IMR-90 (cell line): ENCODE measurements at regions not wholly inside any gene's neighbourhood (a gene's known extent, or its start where the extent isn't known, plus 50 kb on each side); places are given as distances from the start of the nearest gene placed in this dataset.
A peak's percentile ranks its signal among the peaks of the same experiment; 100 is the strongest.

ENCODE experiments used
- ATAC-seq: fragments of 200-7000 bp; cut with Tn5 transposase; 2 replicates; pipeline ENCODE4 v1.9.1; 2020; ENCODE audit warnings: low read depth, mild to moderate bottlenecking, moderate library complexity
- BruUV-seq: library from RNA; stranded (reverse); fragments of 400-500 nt; replicated peaks from 2 replicates; lab custom pipeline; 2021; lab: Mats Ljungman, UMichigan
- CTCF ChIA-PET: fragments of 300-600 bp; formaldehyde crosslinking; extraction: SDS; loops from one replicate; lab custom pipeline; 2021; ENCODE audit warnings: antibody characterized with exemption; lab: Yijun Ruan, JAX
- POLR2A ChIA-PET: fragments of 300-600 bp; sonication (Branson Sonifier 250); formaldehyde crosslinking; loops from one replicate; lab custom pipeline; 2022; ENCODE audit warnings: antibody characterized with exemption; ENCODE audit not compliant: unreplicated experiment; lab: Charles Lee
- DNase-seq: peaks from one replicate; pipeline ENCODE4 v3.0.0; 2013
- H2AFZ ChIP-seq: replicated peaks from 2 replicates; pipeline ENCODE3; 2013; ENCODE audit warnings: low read length, mild to moderate bottlenecking; ENCODE audit not compliant: poor library complexity
- H2AK5ac ChIP-seq: 2 replicates; pipeline ENCODE4 v1.6.1; 2013; ENCODE audit warnings: low read depth, low read length, inconsistent platforms
- H2AK9ac ChIP-seq: replicated peaks from 2 replicates; pipeline ENCODE3; 2013; ENCODE audit warnings: mild to moderate bottlenecking, low read depth, low read length, moderate library complexity; ENCODE audit not compliant: poor library complexity
- H2BK120ac ChIP-seq: 2 replicates; pipeline ENCODE4 v1.6.1; 2013; ENCODE audit warnings: low read depth, low read length, inconsistent platforms
- H2BK15ac ChIP-seq: 3 replicates; pipeline ENCODE4 v1.6.1; 2013; ENCODE audit warnings: low read depth, low read length, inconsistent platforms
- H2BK20ac ChIP-seq: 2 replicates; pipeline ENCODE4 v1.6.1; 2013; ENCODE audit warnings: low read depth, mild to moderate bottlenecking, inconsistent platforms, low read length, moderate library complexity
- H2BK5ac ChIP-seq: 2 replicates; pipeline ENCODE4 v1.6.1; 2013; ENCODE audit warnings: mild to moderate bottlenecking, low read depth, low read length, inconsistent platforms; ENCODE audit not compliant: poor library complexity, severe bottlenecking
- H3K14ac ChIP-seq: replicated peaks from 2 replicates; pipeline ENCODE4 v1.6.1; 2013; ENCODE audit warnings: low read depth, low read length, inconsistent platforms
- H3K18ac ChIP-seq: 2 replicates; pipeline ENCODE4 v1.6.1; 2013; ENCODE audit warnings: low read depth, low read length, control low read depth
- H3K23ac ChIP-seq: 2 replicates; pipeline ENCODE4 v1.6.1; 2013; ENCODE audit warnings: low read depth, low read length, inconsistent platforms
- H3K27ac ChIP-seq: 2 replicates; pipeline ENCODE4 v1.5.1; 2013; ENCODE audit warnings: mild to moderate bottlenecking, control low read depth, low read length; ENCODE audit not compliant: insufficient read depth
- H3K27me3 ChIP-seq: 2 replicates; pipeline ENCODE4 v1.6.1; 2013; ENCODE audit warnings: low read length; ENCODE audit not compliant: control insufficient read depth, insufficient read depth
- H3K36me3 ChIP-seq: 2 replicates; pipeline ENCODE4 v1.6.1; 2013; ENCODE audit warnings: low read length, mixed read lengths; ENCODE audit not compliant: control insufficient read depth, insufficient read depth
- H3K4ac ChIP-seq: 2 replicates; pipeline ENCODE4 v1.6.1; 2013; ENCODE audit warnings: low read depth, low read length, inconsistent platforms
- H3K4me1 ChIP-seq: 2 replicates; pipeline ENCODE4 v1.6.1; 2013; ENCODE audit warnings: low read length, mixed read lengths; ENCODE audit not compliant: control insufficient read depth, insufficient read depth
- H3K4me2 ChIP-seq: 2 replicates; pipeline ENCODE4 v1.6.1; 2013; ENCODE audit warnings: low read depth, mild to moderate bottlenecking, control low read depth, low read length, moderate library complexity
- H3K4me3 ChIP-seq: 2 replicates; pipeline ENCODE4 v1.5.1; 2013; ENCODE audit warnings: low read depth, mild to moderate bottlenecking, control low read depth, low read length, moderate library complexity; ENCODE audit not compliant: insufficient read depth
- H3K56ac ChIP-seq: 2 replicates; pipeline ENCODE4 v1.6.1; 2013; ENCODE audit warnings: low read length, inconsistent platforms; ENCODE audit not compliant: insufficient read depth; ENCODE audit errors: extremely low read depth
- H3K79me1 ChIP-seq, 2 experiments: 2 replicates each; pipeline ENCODE4 v1.6.1; 2013; ENCODE audit warnings: low read length in 2 of 2, inconsistent platforms in 1 of 2, low read depth in 1 of 2
- H3K9ac ChIP-seq: 2 replicates; pipeline ENCODE4 v1.6.1; 2013; ENCODE audit warnings: low read depth, low read length, control low read depth
- H3K9me1 ChIP-seq: 2 replicates; pipeline ENCODE4 v1.6.1; 2013; ENCODE audit warnings: low read length, inconsistent platforms; ENCODE audit not compliant: insufficient read depth
- H3K9me3 ChIP-seq: 2 replicates; pipeline ENCODE4 v1.6.1; 2013; ENCODE audit warnings: low read length; ENCODE audit not compliant: control insufficient read depth, insufficient read depth
- H4K20me1 ChIP-seq: 2 replicates; pipeline ENCODE4 v1.6.1; 2013; ENCODE audit warnings: low read length, inconsistent platforms; ENCODE audit not compliant: insufficient read depth
- H4K5ac ChIP-seq: 2 replicates; pipeline ENCODE4 v1.6.1; 2013; ENCODE audit warnings: mild to moderate bottlenecking, low read depth, low read length, control low read depth
- H4K8ac ChIP-seq, 2 experiments: 2 replicates each; pipeline ENCODE4 v1.6.1; 2013; ENCODE audit warnings: low read depth in 2 of 2, low read length in 2 of 2, control low read depth in 1 of 2, inconsistent platforms in 1 of 2
- H4K91ac ChIP-seq: 2 replicates; pipeline ENCODE4 v1.6.1; 2013; ENCODE audit warnings: low read depth, low read length, inconsistent platforms; ENCODE audit not compliant: insufficient read depth
- BHLHE40 ChIP-seq: fragments of 150-350 bp; IDR thresholded peaks from 2 replicates; pipeline ENCODE4 v1.6.1; 2016; ENCODE audit warnings: mild to moderate bottlenecking, low read depth, low read length
- CEBPB ChIP-seq: IDR thresholded peaks from 2 replicates; pipeline ENCODE4 v1.6.1; 2012; ENCODE audit warnings: low read depth, low read length, improper control_type of control experiment
- CHD1 ChIP-seq: IDR thresholded peaks from 2 replicates; pipeline ENCODE4 v1.6.1; 2012; ENCODE audit warnings: low read depth, low read length, improper control_type of control experiment
- CTCF ChIP-seq: conservative IDR thresholded peaks from 2 replicates; pipeline ENCODE4 v1.5.1; 2012; ENCODE audit warnings: mild to moderate bottlenecking, low read depth, low read length, improper control_type of control experiment
- FOS ChIP-seq: fragments of 150-350 bp; IDR thresholded peaks from 2 replicates; pipeline ENCODE4 v1.6.1; 2016; ENCODE audit warnings: low read depth, low read length
- MAFK ChIP-seq: IDR thresholded peaks from 2 replicates; pipeline ENCODE4 v1.6.1; 2012; ENCODE audit warnings: low read depth, low read length, improper control_type of control experiment
- MAZ ChIP-seq: IDR thresholded peaks from 2 replicates; pipeline ENCODE4 v1.6.1; 2012; ENCODE audit warnings: low read depth, mild to moderate bottlenecking, low read length, improper control_type of control experiment, moderate library complexity, borderline replicate concordance
- MXI1 ChIP-seq: IDR thresholded peaks from 2 replicates; pipeline ENCODE4 v1.6.1; 2012; ENCODE audit warnings: low read depth, mild to moderate bottlenecking, low read length, moderate library complexity, borderline replicate concordance
- NFE2L2 ChIP-seq: fragments of 150-350 bp; IDR thresholded peaks from 2 replicates; pipeline ENCODE4 v1.6.1; 2016; ENCODE audit warnings: low read depth, mild to moderate bottlenecking, low read length
- POLR2A ChIP-seq: IDR thresholded peaks from 2 replicates; pipeline ENCODE4 v1.6.1; 2012; ENCODE audit warnings: mild to moderate bottlenecking, low read depth, low read length
- RAD21 ChIP-seq: IDR thresholded peaks from 2 replicates; pipeline ENCODE4 v1.6.1; 2012; ENCODE audit warnings: low read length, improper control_type of control experiment
- RCOR1 ChIP-seq: IDR thresholded peaks from 2 replicates; pipeline ENCODE4 v1.6.1; 2012; ENCODE audit warnings: mild to moderate bottlenecking, low read length, improper control_type of control experiment; ENCODE audit not compliant: insufficient replicate concordance
- RFX5 ChIP-seq: IDR thresholded peaks from 2 replicates; pipeline ENCODE4 v1.8.0; 2012; ENCODE audit warnings: low read depth, mild to moderate bottlenecking, low read length, moderate library complexity
- SMC3 ChIP-seq: fragments of 150-350 bp; IDR thresholded peaks from 2 replicates; pipeline ENCODE4 v1.6.1; 2016; ENCODE audit warnings: low read depth, mild to moderate bottlenecking, antibody characterized with exemption, low read length, moderate library complexity
- WGBS, 2 experiments: methylation state at CpG; one replicate each; pipeline versions ENCODE4 v1.1.5 to v1.1.7; 2013; ENCODE audit warnings: missing lambda C conversion rate in 2 of 2; ENCODE audit not compliant: insufficient read length in 1 of 2; ENCODE audit errors: extremely low coverage in 2 of 2; 5-methylcytosine and 5-hydroxymethylcytosine counted together
- dilution Hi-C: fragments of 300-500 bp; cut with HindIII; formaldehyde crosslinking; loops from one replicate; pipeline ENCODE4 v1.14.3; 2018; ENCODE audit warnings: low sequenced_read_pairs; ENCODE audit not compliant: unreplicated experiment
- in situ Hi-C: fragments of 300-500 bp; cut with MboI; formaldehyde crosslinking; loops from 3 replicates; pipeline ENCODE4 v1.14.3; 2019; ENCODE audit warnings: low sequenced_read_pairs, inconsistent platforms, mixed read lengths
- intact Hi-C: fragments of 100-400 bp; cut with micrococcal nuclease; formaldehyde crosslinking; loops from 2 replicates; pipeline ENCODE4 v1.10.0; 2022
- TF ChIP-seq, protein P1 (sequence below): fragments of 150-350 bp; IDR thresholded peaks from 2 replicates; pipeline ENCODE4 v1.6.1; 2017; ENCODE audit warnings: mild to moderate bottlenecking, antibody characterized with exemption, low read length, low read depth
- TF ChIP-seq, protein P2 (sequence below): fragments of 150-350 bp; IDR thresholded peaks from 2 replicates; pipeline ENCODE4 v1.6.1; 2016; ENCODE audit warnings: low read depth, mild to moderate bottlenecking, low read length, moderate library complexity, borderline replicate concordance

GRCh38 chr1:221812905-221813597 is 71.2 kb upstream of the DUSP10 start:
- DNase-seq: no peak
- POLR2A ChIA-PET: no interaction called here
- Histone ChIP-seq H3K9me1 (peaks cover 3% of the 10 kb centered on the region), H3K4me1 (peaks cover 10% of the 10 kb centered on the region), H3K27me3 (no peaks in the 10 kb centered on the region), H2BK20ac (peak overlapping the region; percentile 58; the same call in 1 of the 2 replicates), H4K5ac (no peak overlapping the region), H3K23ac (no peak overlapping the region), H3K4me3 (no peak overlapping the region), H3K9me3 (no peaks in the 10 kb centered on the region), H3K4me2 (no peak overlapping the region), H2BK15ac (peak overlapping the region; percentile 72; the same call in 1 of the 3 replicates), H2AK9ac (no peak overlapping the region), H4K8ac (no peak overlapping the region), H3K14ac (no peak overlapping the region), H3K79me1 (peaks cover 0 to 5% of the 10 kb centered on the region in 2 experiments; a peak in 1 of 4 replicates), H2AFZ (no peak overlapping the region), H3K56ac (no peak overlapping the region), H4K20me1 (no peaks in the 10 kb centered on the region), H3K4ac (peak overlapping the region; percentile 54; the same call in 1 of the 2 replicates), H3K9ac (no peak overlapping the region), H3K36me3 (no peaks in the 10 kb centered on the region), H4K91ac (no peak overlapping the region; the same call in 1 of the 2 replicates), H3K27ac (no peak overlapping the region), H2BK5ac (no peak overlapping the region), H2AK5ac (peak overlapping the region; percentile 57; the same call in 1 of the 2 replicates), H2BK120ac (peak overlapping the region; percentile 59; the same call in 1 of the 2 replicates), H3K18ac (no peak overlapping the region)
- ATAC-seq: no peak
- CTCF ChIA-PET: no interaction called here
- intact Hi-C loops (no loop called here), in situ Hi-C loops (no loop called here), dilution Hi-C loops (no loop called here)
- WGBS, 2 experiments: 100% methylated on average over 1 of the region's 8 CpGs; no CpG with 5 or more reads in 1 of the 2 experiments
- BruUV-seq: no TSS peak
- no peak for TF ChIP-seq RFX5
- no peak for TF ChIP-seq RAD21
- TF ChIP-seq, protein P1, sequence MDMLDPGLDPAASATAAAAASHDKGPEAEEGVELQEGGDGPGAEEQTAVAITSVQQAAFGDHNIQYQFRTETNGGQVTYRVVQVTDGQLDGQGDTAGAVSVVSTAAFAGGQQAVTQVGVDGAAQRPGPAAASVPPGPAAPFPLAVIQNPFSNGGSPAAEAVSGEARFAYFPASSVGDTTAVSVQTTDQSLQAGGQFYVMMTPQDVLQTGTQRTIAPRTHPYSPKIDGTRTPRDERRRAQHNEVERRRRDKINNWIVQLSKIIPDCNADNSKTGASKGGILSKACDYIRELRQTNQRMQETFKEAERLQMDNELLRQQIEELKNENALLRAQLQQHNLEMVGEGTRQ: no peak
- TF ChIP-seq, protein P2, sequence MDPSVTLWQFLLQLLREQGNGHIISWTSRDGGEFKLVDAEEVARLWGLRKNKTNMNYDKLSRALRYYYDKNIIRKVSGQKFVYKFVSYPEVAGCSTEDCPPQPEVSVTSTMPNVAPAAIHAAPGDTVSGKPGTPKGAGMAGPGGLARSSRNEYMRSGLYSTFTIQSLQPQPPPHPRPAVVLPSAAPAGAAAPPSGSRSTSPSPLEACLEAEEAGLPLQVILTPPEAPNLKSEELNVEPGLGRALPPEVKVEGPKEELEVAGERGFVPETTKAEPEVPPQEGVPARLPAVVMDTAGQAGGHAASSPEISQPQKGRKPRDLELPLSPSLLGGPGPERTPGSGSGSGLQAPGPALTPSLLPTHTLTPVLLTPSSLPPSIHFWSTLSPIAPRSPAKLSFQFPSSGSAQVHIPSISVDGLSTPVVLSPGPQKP: no peak
- TF ChIP-seq CHD1: no peak
- no peak for TF ChIP-seq FOS
- no peak for TF ChIP-seq MAZ
- no peak for TF ChIP-seq POLR2A
- TF ChIP-seq CTCF: no peak
- TF ChIP-seq MAFK: no peak
- no peak for TF ChIP-seq RCOR1
- TF ChIP-seq SMC3: no peak
- TF ChIP-seq BHLHE40: no peak
- no peak for TF ChIP-seq NFE2L2
- TF ChIP-seq CEBPB: no peak
- TF ChIP-seq MXI1: no peak
